GM18502 (cell line): ENCODE measurements at regions not wholly inside any gene's neighbourhood (a gene's known extent, or its start where the extent isn't known, plus 50 kb on each side); places are given as distances from the start of the nearest gene placed in this dataset.
"Not testable (repeated sequence)": the region's sequence is repeated elsewhere in the genome, so short reads cannot be mapped to it uniquely, and the experiment has no call there.

ENCODE experiments used
- ATAC-seq: cut with Tn5 transposase; IDR thresholded peaks from one replicate; pipeline ENCODE4 v1.9.1; 2021; ENCODE audit warnings: mild to moderate bottlenecking; ENCODE audit not compliant: unreplicated experiment, poor library complexity

DNA sequence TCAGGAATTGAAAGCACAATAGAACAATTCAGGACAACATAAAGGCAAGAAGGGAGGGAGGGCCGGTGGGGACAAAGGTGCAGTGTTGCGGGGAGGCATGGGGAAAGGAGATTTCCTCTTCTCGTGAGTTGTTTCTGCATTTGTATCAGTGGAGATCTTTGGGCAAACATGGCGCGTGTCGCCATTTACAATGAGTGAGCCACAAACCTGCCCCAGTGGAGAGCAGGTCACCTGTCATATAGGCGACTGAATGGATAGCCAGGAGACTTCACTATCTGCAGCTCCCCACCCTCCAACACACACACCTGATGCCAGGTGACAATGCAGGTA lies 87.7 kb upstream of the SLC45A1 start:
- no peak for ATAC-seq

- no peak for ATAC-seq
Measured at GRCh38 chr1:8228253-8228652, 89.7 kb upstream of the SLC45A1 start.

DNA sequence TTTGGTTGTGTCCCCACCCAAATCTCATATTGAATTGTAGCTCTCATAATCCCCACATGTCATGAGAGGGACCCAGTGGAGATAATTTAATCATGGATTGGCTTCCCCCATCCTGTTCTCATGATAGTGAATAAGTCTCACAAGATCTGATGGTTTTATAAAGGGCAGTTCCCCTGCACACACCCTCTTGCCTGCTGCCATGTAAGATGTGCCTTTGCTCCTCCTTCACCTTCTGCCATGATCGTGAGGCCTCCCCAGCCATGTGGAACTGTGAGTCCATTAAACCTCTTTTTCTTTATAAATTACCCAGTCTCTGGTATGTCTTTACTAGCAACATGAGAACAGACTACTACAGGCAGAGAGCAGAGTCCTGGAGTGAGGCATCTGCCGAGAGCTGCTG lies 90.2 kb upstream of the SLC45A1 start:
- not testable (repeated sequence) for ATAC-seq

- no peak for ATAC-seq
Measured at GRCh38 chr1:8226747-8227146, 91.2 kb upstream of the SLC45A1 start.

DNA sequence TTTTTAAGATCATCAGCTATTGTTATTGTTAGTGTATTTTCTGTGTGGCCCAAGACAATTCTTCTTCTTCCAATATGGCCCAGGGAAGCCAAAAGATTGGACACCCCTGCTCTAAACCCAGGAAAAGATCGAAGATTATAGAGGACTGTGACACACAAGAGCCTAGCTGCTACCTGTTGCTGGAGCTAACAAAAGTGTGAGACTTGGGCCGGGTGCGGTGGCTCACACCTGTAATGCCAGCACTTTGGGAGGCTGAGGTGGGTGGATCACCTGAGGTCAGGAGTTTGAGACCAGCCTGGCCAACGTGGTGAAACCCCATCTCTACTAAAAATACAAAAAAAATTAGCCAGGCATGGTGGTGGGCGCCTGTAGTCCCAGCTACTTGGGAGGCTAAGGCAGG lies 91.9 kb upstream of the SLC45A1 start:
- ATAC-seq = not testable (repeated sequence)

- ATAC-seq = no peak
Measured at GRCh38 chr1:8223526-8223925, 94.4 kb upstream of the SLC45A1 start.

DNA sequence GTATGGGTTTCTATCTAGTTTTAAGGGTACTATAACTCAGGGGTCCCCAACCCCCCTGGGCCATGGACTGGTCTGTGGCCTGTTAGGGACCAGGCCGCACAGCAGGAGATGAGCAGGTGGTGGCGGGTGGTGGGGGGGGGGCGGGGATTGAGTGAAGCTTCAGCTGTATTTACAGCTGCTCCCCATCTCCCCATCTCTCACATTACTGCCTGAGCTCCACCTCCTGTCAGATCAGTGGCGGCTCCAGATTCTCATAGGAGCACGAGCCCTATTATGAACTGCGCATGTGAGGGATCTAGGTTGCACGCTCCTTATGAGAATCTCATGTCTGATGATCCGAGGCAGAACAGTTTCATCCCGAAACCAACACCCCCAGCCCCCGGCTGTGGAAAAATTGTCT lies 95.1 kb upstream of the SLC45A1 start:
- no peak for ATAC-seq

DNA sequence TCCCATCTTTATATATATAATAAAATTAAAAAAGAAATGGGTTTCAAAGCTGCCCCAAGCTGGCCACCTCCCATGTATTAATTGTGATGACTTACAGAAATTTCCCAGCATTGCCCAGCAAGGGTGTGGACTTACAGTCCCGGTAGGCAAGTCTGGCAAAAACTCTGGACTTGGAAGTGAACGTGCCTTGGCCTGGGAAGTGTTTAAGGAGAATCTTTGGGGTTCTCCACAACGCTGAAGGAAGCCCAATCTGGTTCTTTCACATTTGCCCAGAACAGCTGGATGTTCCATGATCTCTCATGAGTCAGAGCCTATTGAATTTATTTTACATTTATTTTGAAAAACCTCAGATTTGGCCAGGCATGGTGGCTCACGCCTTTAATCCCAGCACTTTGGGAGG lies 98.4 kb upstream of the SLC45A1 start:
- no peak for ATAC-seq

DNA sequence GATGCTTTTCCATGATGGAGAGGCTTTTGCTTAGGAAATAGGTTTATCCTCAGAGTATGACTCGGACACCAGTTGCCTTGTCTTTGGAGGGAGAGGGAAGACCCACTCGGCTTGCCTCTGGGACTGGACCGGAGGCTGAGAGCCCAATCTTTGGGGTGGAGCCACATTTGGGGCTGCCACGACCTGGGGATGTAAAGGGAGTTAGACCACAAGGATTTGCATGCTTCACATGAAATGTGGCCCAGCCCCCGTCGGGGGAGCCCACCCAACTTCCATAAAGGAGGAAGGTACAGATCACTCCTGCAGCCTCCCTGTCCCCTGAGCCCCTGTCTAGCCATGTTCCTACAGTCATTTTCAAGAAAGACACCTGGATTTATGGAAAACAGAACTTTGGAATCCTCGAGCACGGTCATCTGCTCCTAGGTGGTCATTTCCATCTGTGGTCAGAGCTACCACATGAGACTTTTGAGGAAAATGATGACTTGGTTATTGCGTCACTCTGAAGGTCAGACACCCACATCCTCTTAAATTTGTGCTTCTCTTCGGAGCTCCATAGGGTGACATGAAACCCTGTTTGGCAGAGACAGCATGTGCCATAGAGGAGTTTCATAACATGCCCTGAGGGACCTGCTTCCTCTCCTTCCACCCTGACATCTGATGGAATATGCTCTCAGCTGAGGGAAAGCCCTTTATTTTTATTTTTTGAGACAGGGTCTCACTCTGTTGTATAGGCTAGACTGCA lies 99.4 kb upstream of the SLC45A1 start:
- ATAC-seq = no peak

DNA sequence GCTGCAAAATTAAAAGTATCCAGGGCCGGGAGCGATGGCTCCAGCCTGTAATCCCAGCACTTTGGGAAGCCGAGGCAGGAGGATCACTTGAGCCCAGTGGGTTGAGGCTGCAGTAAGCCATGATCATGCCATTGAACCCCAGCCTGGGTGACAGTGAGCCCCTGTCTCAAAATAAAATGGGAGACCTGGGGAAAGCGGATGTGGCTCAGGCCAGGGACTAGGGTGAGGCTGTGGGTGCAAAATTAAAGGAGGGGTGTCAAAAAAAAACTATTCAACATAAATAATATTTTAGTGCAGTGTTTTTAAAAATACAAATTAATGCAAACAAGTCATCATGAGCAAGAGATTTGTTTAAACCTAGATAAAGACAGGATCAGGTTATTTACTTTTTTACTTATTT lies 100.1 kb upstream of the SLC45A1 start:
- no peak for ATAC-seq

- no peak for ATAC-seq
Measured at GRCh38 chr1:8217011-8217711, 100.8 kb upstream of the SLC45A1 start.

- ATAC-seq = no peak
Measured at GRCh38 chr1:8216005-8216404, 101.9 kb upstream of the SLC45A1 start.

GRCh38 chr1:8214501-8215173 lies 103.3 kb upstream of the SLC45A1 start:
- ATAC-seq = no peak

GRCh38 chr1:8213676-8214075 lies 104.2 kb upstream of the SLC45A1 start:
- no peak for ATAC-seq

GRCh38 chr1:8213136-8213535 lies 104.8 kb upstream of the SLC45A1 start:
- no peak for ATAC-seq

GRCh38 chr1:8212580-8213031 lies 105.3 kb upstream of the SLC45A1 start:
- ATAC-seq = no peak

GRCh38 chr1:8211883-8212579 lies 105.9 kb upstream of the SLC45A1 start:
- no peak for ATAC-seq

DNA sequence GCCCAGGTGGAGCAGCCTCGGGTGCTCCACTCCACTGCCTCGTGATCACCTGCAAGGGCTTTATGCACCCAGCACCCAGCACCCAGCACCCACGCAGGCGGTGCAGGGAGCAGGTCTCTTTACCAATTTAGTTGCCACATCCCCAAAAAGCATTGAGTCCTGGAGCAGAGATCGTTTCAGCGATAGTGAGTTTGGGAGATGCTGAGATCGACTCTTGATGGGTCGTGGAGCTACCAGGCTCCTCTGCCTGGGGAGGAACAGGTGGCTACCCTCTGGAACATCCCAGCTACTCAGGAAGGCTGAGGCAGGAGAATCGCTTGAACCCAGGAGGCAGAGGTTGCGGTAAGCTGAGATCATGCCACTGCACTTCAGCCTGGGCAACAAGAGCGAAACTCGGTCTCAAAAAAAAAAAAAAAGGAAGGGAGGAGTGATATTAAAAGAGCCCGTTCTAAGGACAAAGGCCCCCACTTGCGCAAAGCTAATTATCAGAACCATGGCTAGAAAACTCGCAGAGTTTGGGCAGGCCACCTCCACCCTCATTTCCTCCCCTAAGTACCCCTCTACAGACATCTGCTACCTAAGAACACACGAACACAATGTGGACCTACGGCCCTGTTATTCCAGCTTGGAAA lies 106.5 kb upstream of the SLC45A1 start:
- no peak for ATAC-seq

DNA sequence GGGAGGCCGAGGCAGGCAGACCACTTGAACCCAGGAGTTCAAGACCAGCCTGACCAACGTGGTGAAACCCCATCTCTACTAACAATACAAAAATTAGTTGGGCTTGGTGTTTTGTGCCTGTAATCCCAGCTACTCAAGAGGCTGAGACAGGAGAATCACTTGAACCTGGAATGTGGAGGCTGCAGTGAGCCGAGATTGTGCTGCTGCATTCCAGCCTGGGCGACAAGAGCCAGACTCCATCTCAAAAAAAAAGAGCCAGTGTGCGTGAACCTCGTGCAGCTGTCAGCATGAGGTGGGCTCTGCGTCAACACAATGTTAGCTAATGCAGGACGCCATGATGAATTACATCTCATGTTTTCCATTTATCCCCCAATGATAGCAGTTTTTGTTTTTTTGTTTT lies 110.7 kb upstream of the SLC45A1 start:
- ATAC-seq = no peak

GRCh38 chr1:8206391-8206790 lies 111.5 kb upstream of the SLC45A1 start:
- ATAC-seq = no peak
